NCI-H2029 treated with DMSO at 0.1 percent for 48 hours (cell line): ENCODE measurements at regions not wholly inside any gene's neighbourhood (a gene's known extent, or its start where the extent isn't known, plus 50 kb on each side); places are given as distances from the start of the nearest gene placed in this dataset.

Source experiments
- DNase-seq: peaks from one replicate; lab custom pipeline; 2025; lab: John Stamatoyannopoulos, UW

- no peak for DNase-seq
Observed at GRCh38 chr2:198795419-198795818, 662.3 kb downstream of the SATB2 start.

- DNase-seq = no peak
Observed at GRCh38 chr2:198791623-198792022, 666.1 kb downstream of the SATB2 start.

- no peak for DNase-seq
Observed at GRCh38 chr2:198788676-198789075, 669.1 kb downstream of the SATB2 start.

GRCh38 chr2:198782734-198783133 is 675.0 kb downstream of the SATB2 start:
- DNase-seq = no peak

GRCh38 chr2:198776616-198777406 is 680.9 kb downstream of the SATB2 start:
- DNase-seq = no peak

- DNase-seq = no peak
Observed at GRCh38 chr2:198775737-198776136, 682.0 kb downstream of the SATB2 start.

GRCh38 chr2:198774576-198774975 is 683.2 kb downstream of the SATB2 start:
- no peak for DNase-seq

GRCh38 chr2:198767694-198768093 is 690.0 kb downstream of the SATB2 start:
- no peak for DNase-seq

- DNase-seq = no peak
Observed at GRCh38 chr2:198763793-198764192, 693.9 kb downstream of the SATB2 start.

GRCh38 chr2:198762441-198762840 is 695.3 kb downstream of the SATB2 start:
- no peak for DNase-seq

GRCh38 chr2:198757069-198757468 is 700.7 kb downstream of the SATB2 start:
- no peak for DNase-seq

- no peak for DNase-seq
Observed at GRCh38 chr2:198756166-198756565, 701.6 kb downstream of the SATB2 start.

GRCh38 chr2:198753101-198753500 is 704.6 kb downstream of the SATB2 start:
- no peak for DNase-seq

GRCh38 chr2:198749364-198749763 is 708.4 kb downstream of the SATB2 start:
- DNase-seq = no peak

- no peak for DNase-seq
Observed at GRCh38 chr2:198731842-198732399, 725.8 kb downstream of the SATB2 start.

GRCh38 chr2:198720266-198720665 is 737.5 kb downstream of the SATB2 start:
- no peak for DNase-seq

GRCh38 chr2:198717451-198717850 is 740.3 kb downstream of the SATB2 start:
- no peak for DNase-seq

GRCh38 chr2:198715302-198715835 is 742.4 kb downstream of the SATB2 start:
- DNase-seq = no peak

GRCh38 chr2:198712485-198712884 is 745.3 kb downstream of the SATB2 start:
- no peak for DNase-seq

GRCh38 chr2:198711484-198711883 is 746.3 kb downstream of the SATB2 start:
- no peak for DNase-seq

GRCh38 chr2:198710562-198710961 is 747.2 kb downstream of the SATB2 start:
- DNase-seq = no peak

GRCh38 chr2:198706476-198707082 is 751.2 kb downstream of the SATB2 start:
- DNase-seq = no peak

- no peak for DNase-seq
Observed at GRCh38 chr2:198703281-198703680, 754.5 kb downstream of the SATB2 start.
